Large intestine (tissue), 3 donors: ENCODE measurements at regions not wholly inside any gene's neighbourhood (a gene's known extent, or its start where the extent isn't known, plus 50 kb on each side); places are given as distances from the start of the nearest gene placed in this dataset.
"Not testable (repeated sequence)": the region's sequence is repeated elsewhere in the genome, so short reads cannot be mapped to it uniquely, and the experiment has no call there.

Experiments used
- DNase-seq, 2 donors: peaks; one replicate each; pipeline versions ENCODE4 v3.0.0 to v3.0.0-alpha.2; 2013
- H3K27ac ChIP-seq: one replicate; pipeline ENCODE4 v1.5.1; 2013; ENCODE audit warnings: low read length
- H3K27me3 ChIP-seq: 2 replicates; pipeline ENCODE4 v1.6.1; 2013; ENCODE audit warnings: low read length; ENCODE audit not compliant: control insufficient read depth, insufficient read depth
- H3K36me3 ChIP-seq: 2 replicates; pipeline ENCODE4 v1.6.1; 2013; ENCODE audit warnings: low read length; ENCODE audit not compliant: control insufficient read depth, insufficient read depth
- H3K4me1 ChIP-seq: one replicate; pipeline ENCODE4 v1.6.1; 2013; ENCODE audit warnings: low read length; ENCODE audit not compliant: control insufficient read depth, insufficient read depth
- H3K4me3 ChIP-seq: one replicate; pipeline ENCODE4 v1.5.1; 2013; ENCODE audit warnings: low read length
- H3K9me3 ChIP-seq: one replicate; pipeline ENCODE4 v1.6.1; 2013; ENCODE audit warnings: mild to moderate bottlenecking, low read depth, low read length, moderate library complexity; ENCODE audit not compliant: control insufficient read depth
- WGBS: methylation state at CpG from one replicate; pipeline ENCODE4 v1.1.5; 2013; ENCODE audit warnings: low lambda C conversion rate; ENCODE audit not compliant: insufficient coverage; 5-methylcytosine and 5-hydroxymethylcytosine counted together

- Histone ChIP-seq H3K4me1 (peaks cover 31% of the 10 kb centered on the region), H3K9me3 (no peaks in the 10 kb centered on the region), H3K27ac (peak overlapping the region; percentile 15), H3K36me3 (no peaks in the 10 kb centered on the region), H3K4me3 (no peak overlapping the region), H3K27me3 (no peaks in the 10 kb centered on the region)
- DNase-seq: no peak
- no CpG with 5 or more reads among the region's 2 CpGs for WGBS
Observed at GRCh38 chr15:92822216-92823144, 77.6 kb upstream of the CHD2 start.

DNA sequence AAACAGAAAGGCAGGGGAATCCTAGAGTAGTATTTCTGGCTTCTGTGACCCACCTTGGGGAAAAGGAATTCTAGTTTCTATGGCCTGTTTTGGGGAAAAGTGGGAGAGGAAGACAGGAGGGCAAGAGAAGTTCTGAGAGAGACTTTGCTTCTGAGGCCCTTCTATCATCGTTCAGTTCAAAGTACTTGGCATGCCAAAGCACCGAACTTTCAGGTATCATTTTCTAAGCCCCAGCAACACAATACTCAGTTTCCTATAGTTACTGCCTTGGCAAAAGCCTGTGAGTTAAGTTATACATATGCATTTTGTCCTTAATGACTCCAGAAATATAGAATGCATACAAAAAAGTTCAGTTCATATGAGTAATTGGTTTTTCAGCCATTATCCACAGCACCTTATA, 74.1 kb upstream of the CHD2 start:
- H3K4me1 ChIP-seq: peaks cover 15% of the 10 kb centered on the region
- no peaks in the 10 kb centered on the region for H3K9me3 ChIP-seq
- no CpG with 5 or more reads among the region's 2 CpGs for WGBS
- no peaks in the 10 kb centered on the region for H3K36me3 ChIP-seq
- no peak overlapping the region for H3K4me3 ChIP-seq
- no peaks in the 10 kb centered on the region for H3K27me3 ChIP-seq
- DNase-seq: peak in 1 of 2 donors; percentile 50
- no peak overlapping the region for H3K27ac ChIP-seq

DNA sequence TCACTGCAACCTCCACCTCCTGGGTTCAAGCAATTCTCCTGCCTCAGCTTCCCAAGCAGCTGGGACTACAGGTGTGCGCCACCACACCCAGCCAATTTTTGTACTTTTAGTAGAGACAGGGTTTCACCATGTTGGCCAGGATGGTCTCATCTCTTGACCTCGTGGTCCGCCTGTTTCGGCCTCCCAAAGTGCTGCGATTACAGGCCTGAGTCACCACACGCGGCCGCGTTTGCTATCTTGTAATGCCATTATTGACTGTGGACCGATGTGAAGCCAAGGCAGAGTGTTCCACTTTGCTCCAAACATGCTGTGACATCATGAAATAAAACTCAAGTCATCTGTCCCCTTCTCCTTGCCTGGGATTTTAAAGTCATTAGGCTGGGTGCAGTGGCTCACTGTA, 72.1 kb upstream of the CHD2 start:
- not testable (repeated sequence) for H3K9me3 ChIP-seq, DNase-seq, H3K27ac ChIP-seq, H3K27me3 ChIP-seq, H3K4me3 ChIP-seq, H3K36me3 ChIP-seq
- no CpG with 5 or more reads among the region's 10 CpGs for WGBS
- peaks cover 27% of the 10 kb centered on the region for H3K4me1 ChIP-seq

DNA sequence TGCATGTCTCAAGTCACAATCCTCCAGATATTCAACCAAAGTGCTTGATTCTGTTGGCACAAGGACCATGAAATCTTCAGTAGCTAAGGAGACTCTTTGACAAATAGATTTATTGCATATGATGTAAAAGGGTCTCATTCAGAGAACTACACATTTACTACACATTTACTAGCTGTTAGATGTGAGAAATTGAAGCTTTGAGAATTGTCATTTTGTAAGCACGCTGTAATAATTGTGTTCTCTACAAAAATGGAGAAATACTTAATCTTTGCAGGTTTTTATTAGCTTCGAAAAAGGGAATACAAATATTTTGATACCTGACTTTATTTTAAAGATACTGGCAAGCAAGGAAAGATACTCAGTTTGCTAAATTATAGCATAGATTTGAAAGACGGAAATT, 70.2 kb upstream of the CHD2 start:
- Histone ChIP-seq H3K4me3 (no peak overlapping the region), H3K27ac (no peak overlapping the region), H3K36me3 (no peaks in the 10 kb centered on the region), H3K27me3 (no peaks in the 10 kb centered on the region), H3K9me3 (no peaks in the 10 kb centered on the region), H3K4me1 (peaks cover 29% of the 10 kb centered on the region)
- WGBS: 93% methylated on average over 3 of the region's 3 CpGs
- no peak for DNase-seq

GRCh38 chr15:92831336-92831654, 68.8 kb upstream of the CHD2 start:
- no peaks in the 10 kb centered on the region for H3K27me3 ChIP-seq
- peak overlapping the region; percentile 1 for H3K4me3 ChIP-seq
- no peaks in the 10 kb centered on the region for H3K36me3 ChIP-seq
- no peaks in the 10 kb centered on the region for H3K9me3 ChIP-seq
- peaks cover 25% of the 10 kb centered on the region for H3K4me1 ChIP-seq
- WGBS: no CpG with 5 or more reads among the region's 3 CpGs
- no peak for DNase-seq
- peak overlapping the region; percentile 86 for H3K27ac ChIP-seq

DNA sequence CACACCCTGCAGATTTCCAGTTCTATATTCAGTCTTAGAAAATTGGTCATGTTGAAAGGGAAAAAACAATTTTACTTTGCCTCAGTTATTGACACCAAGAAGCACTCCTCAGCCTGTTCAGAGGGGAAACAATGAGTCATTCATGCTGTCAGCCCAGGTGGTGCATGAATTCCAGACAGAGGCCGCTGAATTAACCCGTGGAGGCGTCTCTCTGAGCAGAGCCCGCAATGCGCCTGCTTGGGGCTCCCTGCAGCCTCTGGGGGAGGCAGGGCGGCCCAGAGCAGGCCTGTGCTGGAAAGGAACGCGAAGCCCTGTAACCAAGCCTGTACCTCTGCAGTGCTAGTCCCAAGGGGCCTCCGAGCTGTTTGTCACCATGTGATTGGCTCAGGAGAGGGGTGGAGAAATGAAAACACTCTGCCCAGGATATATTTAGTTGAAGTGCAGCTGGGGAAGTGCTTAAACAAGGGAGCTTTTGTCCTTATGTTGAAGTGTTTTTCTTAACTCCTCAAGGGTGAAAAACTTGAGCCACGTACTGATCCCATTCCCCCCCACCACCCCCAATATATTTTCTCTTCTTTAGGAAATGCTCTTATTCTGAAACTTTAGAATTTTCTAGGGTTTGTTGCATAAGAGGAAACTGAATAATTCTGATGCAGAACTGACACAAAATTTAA, 68.3 kb upstream of the CHD2 start:
- 14% methylated on average over 1 of the region's 10 CpGs for WGBS
- peak; percentile 95 to 97 for DNase-seq
- Histone ChIP-seq H3K36me3 (no peaks in the 10 kb centered on the region), H3K9me3 (no peaks in the 10 kb centered on the region), H3K4me3 (peak overlapping the region; percentile 1), H3K27me3 (no peaks in the 10 kb centered on the region), H3K27ac (peak overlapping the region; percentile 86), H3K4me1 (peaks cover 25% of the 10 kb centered on the region)

DNA sequence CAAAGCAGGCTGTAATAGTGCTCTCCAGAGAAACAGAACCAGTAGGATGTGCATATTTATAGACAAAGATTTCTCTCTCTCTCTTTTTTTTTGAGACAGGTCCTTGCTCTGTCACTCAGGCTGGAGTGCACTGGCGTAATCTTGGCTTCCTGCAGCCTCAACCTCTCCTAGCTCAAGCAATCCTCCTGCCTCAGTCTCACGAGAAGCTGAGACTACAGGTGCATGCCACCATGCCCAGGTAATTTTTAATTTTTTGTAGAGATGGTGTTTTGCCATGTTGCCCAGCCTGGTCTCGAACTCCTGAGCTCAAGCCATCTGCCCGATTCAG, 67.1 kb upstream of the CHD2 start:
- Histone ChIP-seq H3K4me3 (no peak overlapping the region), H3K9me3 (no peaks in the 10 kb centered on the region), H3K27me3 (no peaks in the 10 kb centered on the region), H3K27ac (peak overlapping the region; percentile 86), H3K36me3 (no peaks in the 10 kb centered on the region), H3K4me1 (peaks cover 25% of the 10 kb centered on the region)
- WGBS: no CpG with 5 or more reads among the region's 4 CpGs
- no peak for DNase-seq

DNA sequence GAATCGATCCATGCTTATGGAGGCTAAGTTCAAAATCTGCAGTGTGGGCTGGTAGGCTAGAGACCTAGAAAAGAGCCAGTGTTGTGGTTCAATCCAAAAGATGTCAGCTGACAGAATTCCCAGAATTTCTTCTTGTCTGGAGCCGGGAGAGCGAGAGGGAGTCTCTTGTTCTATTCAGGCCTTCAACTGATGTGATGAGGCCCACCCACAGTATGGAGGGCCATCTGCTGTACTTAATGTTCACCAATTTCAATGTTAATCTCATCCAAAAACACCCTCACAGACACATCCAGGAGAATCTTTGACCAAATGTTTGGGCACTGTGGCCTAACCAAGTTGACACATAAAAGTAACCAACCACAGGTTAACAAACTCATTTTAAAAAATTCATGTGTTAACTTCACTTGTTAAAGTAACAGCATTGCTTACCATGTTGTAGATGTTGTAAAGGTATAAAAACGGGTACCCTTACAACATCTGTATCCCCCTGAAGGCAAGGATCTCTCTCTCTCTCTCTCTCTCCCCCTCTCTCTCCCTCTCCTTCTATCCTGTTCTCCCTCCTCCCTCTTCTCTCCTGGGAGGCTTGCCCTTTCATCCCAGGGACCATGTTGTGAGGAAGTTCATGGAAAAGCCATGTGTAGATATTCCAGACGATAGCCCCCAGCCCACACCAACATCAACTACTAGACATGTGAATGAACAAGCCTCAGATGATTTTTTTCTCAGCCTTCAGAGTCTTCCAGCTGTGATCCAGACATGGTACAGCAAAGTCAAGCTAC, 66.4 kb upstream of the CHD2 start:
- Histone ChIP-seq H3K9me3 (no peaks in the 10 kb centered on the region), H3K4me1 (peaks cover 25% of the 10 kb centered on the region), H3K36me3 (no peaks in the 10 kb centered on the region), H3K4me3 (no peak overlapping the region), H3K27ac (peak overlapping the region; percentile 86), H3K27me3 (no peaks in the 10 kb centered on the region)
- 100% methylated on average over 1 of the region's 5 CpGs for WGBS
- no peak for DNase-seq

GRCh38 chr15:92839696-92840095, 60.4 kb upstream of the CHD2 start:
- H3K9me3 ChIP-seq: no peaks in the 10 kb centered on the region
- no peak overlapping the region for H3K4me3 ChIP-seq
- no CpG with 5 or more reads among the region's 5 CpGs for WGBS
- no peaks in the 10 kb centered on the region for H3K4me1 ChIP-seq
- H3K27ac ChIP-seq: no peak overlapping the region
- DNase-seq: peak in 1 of 2 donors; percentile 17
- no peaks in the 10 kb centered on the region for H3K27me3 ChIP-seq
- H3K36me3 ChIP-seq: no peaks in the 10 kb centered on the region

- WGBS: 100% methylated on average over 1 of the region's 3 CpGs
- H3K27ac ChIP-seq: no peak overlapping the region
Observed at GRCh38 chr15:92840149-92840548, 60.0 kb upstream of the CHD2 start.

More at GRCh38 chr15:92840149-92840548, 60.0 kb upstream of the CHD2 start:
- Histone ChIP-seq H3K27me3 (no peaks in the 10 kb centered on the region), H3K9me3 (no peaks in the 10 kb centered on the region), H3K4me1 (no peaks in the 10 kb centered on the region), H3K36me3 (no peaks in the 10 kb centered on the region), H3K4me3 (no peak overlapping the region)
- DNase-seq: no peak
